T-helper 1 cell treated with Interleukin-12 subunit alpha and Interleukin-12 subunit beta and Interleukin-4 antibody, amounts not matched to agents 30 ng/mL and 1 ng/mL, for 36 hours (primary cell): ENCODE measurements at regions not wholly inside any gene's neighbourhood (a gene's known extent, or its start where the extent isn't known, plus 50 kb on each side); places are given as distances from the start of the nearest gene placed in this dataset.

Source experiments
- intact Hi-C: fragments of 100-400 bp; cut with micrococcal nuclease; formaldehyde crosslinking; loops from one replicate; pipeline ENCODE4 v1.15.1; 2024

DNA sequence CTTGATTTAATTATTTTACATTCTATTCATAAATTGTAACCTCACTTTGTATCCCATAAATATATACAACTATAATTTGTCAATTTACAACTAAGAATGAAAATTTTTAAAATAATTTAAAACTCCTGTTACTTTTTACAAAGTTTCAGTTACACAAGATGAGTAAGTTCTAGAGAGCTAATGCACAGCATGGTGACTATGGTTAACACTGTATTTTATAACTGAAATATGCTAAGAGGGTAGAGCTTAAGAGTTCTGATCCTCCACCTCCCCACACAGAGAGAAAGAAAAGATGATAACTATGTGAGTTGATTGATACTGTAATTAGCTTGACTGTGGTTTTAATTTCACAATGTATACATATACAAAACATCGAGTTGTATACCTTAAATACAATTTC, 412.5 kb upstream of the DDI1 start:
- intact Hi-C loops = no loop called here

DNA sequence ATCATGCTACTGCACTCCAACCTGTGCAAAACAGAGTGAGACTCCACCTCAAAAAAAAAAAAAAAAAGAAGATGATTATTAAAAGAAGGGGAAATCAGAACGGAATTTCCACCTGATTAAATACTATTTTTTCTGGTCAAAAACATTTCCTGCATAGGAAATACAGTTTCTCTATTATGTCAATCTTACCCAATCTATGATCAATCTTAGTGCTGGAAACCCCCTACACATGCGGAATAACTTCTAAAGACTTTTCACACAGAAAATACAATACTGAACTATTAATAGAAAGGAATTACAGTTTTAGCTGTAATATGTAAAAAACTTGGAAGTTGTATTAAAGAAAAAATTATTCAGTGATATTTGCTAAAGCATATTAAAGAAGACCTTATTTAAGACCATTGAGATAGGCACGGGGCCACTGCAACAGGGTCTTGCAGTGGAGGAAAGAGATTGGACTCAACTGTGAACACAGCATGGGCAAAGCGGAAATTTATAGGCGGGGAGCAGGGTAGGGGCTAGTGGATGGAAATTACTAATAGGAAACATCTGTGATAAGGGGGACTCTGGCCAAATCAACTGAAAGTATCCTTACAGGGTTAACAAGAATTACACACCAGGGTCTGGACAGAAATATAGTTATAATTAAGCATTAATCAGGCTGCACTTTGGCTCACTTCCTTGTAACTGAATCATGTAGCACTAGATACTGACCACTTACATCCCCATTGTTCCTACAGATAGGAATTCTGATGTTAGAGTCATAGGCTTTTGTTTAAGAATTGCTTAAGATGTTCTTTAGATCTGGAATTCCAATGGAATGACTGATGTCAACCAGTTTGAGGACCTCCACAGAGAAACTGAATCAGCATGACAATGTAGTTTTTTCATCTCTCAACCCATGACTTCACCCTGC, 411.5 kb upstream of the DDI1 start:
- intact Hi-C loops = no loop called here

DNA sequence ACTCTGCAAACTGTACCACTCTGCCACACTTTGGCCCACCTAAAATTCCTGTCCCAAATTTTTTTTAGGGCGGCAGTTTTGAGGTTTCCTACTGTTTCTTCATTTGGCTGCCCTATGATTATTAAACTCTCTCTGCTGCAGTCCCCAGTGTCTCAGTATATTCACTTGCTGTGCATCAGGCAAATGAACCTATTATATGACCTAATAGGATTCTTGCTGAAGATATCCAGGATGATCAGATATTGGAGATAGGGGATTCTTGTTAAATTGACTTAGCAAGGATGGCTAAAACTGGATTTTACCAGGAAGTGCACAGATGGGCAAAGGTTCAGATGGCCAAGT, 410.8 kb upstream of the DDI1 start:
- intact Hi-C loops = no loop called here

DNA sequence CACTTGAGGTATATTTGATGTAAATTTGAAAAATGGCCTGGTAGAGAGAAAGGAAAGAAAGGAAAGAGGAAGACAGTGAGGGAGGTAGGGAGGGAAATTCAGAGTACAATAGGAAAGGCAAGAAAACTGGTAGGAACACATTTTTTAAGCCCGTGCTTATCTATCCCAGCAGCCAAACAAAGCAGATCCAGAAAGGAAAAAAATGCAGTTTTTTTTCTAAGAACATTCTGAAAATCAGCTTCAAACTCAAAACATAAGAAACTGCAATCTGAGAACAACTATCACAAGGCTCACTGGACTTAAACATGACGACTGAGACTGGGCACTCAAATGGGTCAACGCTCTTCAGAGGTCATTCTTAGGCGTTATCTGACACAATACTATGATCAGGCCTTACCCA, 408.3 kb upstream of the DDI1 start:
- intact Hi-C loops = no loop called here

DNA sequence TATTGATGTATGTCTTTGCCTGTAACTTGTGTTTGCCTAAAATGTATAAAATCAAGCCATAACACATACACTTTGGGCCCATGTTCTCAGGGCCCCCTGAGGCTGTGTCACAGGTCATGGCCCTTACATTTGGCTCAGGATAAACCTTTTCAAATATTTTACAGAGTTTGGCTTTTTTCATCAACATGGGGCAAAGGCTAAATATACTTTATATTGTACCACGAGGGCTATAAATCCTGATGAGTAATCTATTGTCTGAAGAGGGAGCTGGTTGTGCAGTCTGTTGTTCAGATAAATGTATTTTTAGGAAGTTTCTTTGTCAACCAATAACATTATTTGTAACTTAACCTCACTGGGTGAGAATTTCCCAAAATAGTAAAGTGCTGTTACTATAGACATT, 404.6 kb upstream of the DDI1 start:
- intact Hi-C loops = no loop called here

DNA sequence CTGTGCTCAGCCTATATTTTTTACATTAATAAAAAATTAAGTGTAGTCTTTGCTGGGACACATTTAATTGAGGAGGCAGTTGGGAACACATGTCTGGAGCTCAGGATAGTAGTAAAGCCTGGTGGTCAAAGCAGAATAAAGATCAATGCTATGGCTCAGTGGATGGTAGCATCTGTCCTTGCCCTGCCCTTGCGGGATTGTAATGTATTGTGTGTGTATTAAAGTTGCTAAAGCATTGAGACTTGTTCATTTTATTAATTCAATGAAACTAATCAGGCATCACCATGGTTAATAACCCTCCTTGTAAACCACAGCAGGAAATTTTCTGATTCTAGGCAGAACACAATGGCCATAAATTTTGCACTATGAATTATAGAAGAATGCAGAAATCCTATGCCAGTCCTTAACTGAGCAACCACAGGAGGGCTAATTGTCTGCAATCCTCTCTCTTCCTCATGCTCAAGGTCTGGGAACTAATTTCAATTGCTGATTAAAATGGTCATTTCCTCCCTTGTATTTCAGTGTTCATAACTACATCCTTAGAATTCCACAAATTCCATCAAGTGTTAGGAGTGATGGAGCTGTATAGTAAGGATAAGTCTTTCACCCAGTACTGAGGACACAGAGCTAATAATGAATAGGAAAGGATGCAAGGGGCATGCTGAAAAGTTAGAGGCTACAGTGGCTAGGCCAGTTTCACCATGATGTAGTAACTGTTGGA, 403.2 kb upstream of the DDI1 start:
- intact Hi-C loops = no loop called here

DNA sequence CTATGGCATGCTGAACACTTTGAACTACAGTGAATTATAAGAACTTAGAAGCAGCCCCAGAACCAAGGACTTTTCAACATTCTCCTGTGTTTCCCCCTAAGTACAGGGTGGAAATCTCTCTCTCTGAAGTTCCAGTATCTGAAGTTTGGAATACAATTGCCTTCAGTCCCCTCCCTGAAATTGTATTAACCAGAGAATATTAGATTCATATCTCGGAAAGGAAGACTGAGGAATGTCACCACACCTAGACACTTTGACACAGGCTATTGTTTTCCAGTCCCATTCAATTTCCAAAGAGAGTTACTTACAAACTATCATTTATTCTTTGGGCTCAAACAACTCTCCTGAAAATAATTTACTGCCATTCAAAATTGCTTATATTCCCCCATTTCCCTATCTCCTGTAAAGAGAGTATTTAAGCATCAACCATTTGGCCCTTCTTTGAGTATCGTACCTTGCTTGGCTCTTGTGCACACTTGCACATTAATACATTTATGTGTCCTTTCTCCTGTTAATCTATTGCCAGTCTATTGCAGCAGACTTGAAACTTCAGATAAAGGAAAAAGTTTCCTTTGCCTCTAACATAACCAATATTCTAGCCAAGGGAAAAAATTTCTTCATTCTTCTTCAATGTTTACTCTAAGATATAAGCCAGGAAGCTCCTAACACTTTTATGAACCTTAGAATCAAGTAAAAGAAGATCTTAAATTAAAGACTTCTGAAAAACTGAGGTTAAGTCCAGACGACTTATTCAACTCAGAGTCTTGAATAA, 402.4 kb upstream of the DDI1 start:
- intact Hi-C loops = no loop called here

DNA sequence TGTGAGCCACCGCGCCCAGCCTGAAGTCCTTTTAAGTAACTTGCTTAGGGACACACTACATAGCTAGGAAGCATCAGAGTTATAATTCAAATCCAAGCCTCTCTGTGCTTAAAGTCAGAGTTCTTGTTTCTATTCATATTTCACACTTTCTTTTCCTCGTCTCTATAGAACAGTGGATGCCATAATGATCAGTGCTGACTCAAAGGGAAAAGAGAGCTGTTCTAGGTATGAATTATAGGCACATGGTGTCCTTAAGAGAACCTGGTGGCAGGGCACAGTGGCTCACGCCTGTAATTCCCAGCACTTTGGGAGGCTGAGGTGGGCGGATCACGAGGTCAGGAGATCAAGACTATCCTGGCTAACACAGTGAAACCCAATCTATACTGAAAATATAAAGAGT, 400.2 kb upstream of the DDI1 start:
- intact Hi-C loops = no loop called here

DNA sequence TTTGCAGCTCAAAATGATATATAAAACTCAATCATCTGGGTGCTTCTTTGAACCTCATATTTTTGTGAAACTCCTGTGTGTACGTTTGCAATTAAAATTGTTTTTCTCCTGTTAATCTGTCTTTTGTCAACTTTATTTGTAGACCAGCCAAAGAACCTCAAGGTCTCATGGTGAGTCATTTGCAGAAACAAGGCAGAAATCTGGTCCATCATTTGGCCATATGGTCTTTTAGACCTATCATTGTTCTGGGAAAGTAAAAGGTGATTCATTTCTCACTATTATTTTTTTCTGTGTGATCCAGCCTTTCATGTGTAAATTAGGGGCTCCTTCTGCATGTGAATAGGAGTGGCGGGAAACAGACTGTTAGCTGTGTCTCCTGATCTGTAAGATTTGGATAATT, 399.1 kb upstream of the DDI1 start:
- intact Hi-C loops = no loop called here

DNA sequence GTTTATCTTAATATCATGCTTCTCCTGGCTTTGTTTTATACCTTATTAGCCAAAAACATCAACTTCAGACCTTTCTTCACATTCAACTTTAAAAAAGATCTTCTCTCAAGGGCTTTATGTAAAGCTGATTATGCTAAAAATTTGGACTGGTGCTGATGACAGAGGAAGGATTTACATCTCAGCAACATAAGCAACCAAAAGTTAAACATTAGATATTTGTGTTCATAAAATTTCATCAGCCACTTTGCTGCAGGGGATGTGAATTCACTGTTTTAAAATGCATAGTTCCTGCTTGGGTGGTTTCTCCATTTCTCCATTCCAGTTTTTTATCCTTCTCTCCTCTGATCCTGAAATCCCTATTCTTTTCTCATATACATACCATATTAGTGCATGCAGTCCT, 398.6 kb upstream of the DDI1 start:
- intact Hi-C loops = no loop called here

DNA sequence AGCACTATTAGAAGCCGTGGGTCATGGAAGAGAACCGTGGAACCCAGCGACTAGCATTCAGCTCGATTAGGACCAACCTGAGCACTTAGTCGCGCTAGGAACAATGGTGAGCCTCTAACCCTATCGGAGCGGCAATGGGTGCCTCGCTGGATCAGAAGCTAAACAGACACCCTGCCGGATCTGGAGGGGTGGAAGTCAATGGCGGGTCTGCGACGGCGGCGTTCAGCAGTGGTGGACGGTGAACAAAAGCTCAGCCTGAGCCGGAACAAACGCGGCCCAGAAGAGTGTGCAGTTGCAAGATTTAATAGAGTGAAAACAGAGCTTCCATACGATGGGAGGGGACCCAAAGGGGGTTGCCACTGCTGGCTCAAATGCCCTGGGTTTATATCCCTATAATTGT, 391.8 kb upstream of the DDI1 start:
- intact Hi-C loops = no loop called here

DNA sequence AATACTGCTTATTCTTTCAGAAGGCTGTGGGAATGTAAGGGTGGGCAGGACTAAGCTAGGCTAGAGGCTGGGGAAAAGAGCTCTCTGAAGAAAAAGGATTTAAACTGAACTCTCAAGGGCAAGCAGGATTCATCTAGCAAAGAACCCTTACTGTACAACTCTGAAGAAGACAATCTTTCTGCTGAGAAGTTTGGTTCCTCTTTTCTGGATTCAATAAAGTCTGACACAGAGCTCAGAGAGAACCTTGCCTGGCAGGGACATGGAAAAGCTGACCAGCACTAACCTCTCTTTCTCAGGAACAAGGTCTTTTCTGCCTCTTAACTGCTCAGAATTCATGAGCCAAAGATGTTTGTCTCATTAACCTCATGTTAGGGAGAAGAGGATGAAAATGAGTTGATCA, 388.4 kb upstream of the DDI1 start:
- intact Hi-C loops = no loop called here

DNA sequence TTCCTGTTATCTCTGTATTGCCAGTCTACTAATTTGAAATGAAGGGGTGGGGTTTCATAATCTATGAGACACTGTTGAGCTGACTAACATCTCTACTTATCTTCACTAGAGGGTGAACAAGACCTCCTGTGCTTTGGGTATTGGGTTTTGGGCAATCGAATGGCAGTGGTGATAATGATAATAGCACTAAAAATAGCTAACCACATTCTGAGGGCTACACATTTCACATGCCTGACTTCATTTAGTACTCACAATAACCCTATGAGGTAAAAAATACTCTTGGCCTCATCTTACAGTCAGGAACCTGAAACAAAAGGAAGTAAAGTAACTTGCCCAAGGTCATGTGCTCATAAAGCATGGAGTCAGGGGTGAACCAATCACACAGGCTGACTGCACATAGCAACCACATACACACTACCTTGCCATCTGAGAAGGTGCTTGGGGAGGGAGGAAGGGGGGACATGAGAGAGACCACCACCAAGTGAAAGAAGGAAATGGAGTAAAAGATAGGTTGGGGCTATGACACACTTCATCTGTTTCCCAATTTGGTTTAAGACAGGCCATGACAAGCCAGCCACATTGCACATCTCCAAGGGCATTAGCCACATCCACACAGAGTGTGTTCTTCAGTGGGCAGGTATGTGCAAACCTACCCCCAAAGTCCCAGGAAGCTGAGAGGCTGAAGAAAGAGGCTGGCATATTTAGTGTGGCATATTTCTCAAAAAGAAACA, 387.6 kb upstream of the DDI1 start:
- intact Hi-C loops = no loop called here

DNA sequence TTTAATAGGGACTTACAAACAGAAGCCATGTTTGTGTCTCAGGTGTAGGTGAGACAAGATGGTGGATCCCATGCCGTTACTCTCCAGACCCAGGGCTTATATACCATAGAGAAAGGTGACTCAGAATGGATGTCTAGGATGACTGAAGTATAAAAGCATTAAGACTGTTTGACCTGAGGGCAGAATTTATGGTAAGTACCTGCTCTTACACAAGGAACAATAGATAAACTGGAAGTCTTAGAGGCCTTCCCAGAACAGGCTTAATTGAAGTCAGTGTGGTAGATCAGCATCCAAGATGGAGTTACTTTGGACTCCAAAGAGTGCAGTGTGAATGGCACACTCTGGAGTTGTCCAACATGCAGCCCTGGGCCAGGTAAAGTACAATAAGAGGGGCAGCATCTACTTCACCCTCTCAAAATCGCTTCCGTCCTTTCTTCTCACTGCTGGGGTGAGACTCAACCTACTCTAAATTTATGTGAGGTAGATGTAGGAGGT, 387.0 kb upstream of the DDI1 start:
- intact Hi-C loops = no loop called here

DNA sequence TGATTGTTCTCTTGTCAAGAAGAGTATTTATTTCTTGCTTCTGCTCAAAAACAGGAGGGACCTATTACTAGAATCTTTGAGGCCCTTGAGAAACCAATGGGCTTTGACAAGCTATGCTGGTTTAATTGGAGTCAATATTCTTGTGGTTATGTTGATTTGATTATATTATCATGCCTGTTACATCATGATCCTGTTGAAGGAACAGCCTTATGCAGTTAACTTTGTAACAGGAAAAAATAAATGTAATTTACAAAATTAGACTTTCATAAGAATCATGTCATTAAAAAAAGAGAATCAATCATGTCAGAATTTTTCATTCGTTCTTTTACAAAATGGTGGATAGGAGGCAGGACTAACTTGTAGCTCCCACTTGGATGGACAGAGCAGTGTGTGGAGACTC, 386.1 kb upstream of the DDI1 start:
- intact Hi-C loops = no loop called here

DNA sequence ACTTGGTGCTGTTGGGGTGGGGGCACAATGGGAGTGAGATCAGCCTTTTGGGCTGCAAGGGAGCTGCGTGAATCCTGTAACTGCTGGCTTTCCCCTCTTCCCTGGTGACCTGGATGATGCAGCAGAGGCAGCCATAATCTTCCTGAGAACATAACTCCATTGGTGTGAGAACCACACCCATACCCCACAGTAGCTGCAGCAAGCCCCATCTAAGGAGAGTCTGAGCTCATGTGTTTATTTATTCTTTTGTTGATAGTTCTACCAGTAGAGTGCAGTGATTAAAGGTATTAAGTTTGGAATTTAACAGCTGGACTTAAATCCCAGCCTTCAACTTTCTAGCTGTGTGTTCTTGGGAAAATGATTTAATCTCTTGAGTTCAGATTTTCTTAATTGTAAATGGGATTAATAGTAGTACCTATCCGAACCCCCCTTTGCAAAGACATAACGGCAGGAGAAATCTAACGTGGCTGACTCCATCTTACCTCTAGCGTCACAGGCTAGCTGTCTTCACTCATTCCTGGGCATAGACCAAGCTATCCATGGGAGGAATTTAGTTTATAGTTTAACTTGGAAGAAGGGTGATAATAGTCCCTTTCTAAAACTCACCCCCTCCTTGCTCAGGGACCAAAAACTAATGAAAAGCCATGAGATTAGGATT, 385.0 kb upstream of the DDI1 start:
- intact Hi-C loops = no loop called here

DNA sequence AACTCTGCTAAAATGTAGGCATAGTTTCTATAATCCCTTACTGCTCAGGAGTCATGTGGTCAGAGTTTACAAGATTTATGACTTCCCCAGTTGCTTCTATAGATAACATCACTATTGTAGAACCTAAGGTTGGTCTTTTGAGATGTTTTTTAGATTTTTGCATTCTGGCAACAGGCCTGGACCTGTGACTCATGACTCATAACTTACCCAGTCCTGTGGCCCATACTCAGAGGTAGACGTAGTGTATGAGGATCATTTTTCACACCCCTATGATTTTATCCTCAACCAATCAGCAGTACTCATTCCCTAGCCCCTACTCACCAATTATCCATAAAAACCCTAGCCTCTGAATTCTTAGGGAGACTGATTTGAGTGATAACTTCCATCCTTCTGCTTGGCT, 384.4 kb upstream of the DDI1 start:
- intact Hi-C loops = no loop called here

DNA sequence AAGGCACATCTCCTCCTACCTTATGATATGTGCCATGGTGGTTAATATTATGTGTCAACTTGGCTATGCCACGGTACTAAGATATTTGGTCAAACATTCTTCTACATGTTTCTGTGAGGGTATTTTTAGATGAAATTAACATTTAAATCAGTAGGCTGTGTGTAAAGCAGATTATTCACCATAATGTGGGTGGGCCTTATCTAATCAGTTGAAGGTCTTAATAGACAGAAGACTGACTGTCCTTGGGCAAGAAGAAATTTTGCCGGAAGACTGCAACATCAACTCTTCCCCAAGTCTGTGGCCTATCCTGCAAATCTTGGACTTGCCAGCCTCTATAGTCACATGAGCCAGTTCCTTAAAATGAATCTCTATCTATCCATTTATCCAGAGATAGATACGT, 380.1 kb upstream of the DDI1 start:
- intact Hi-C loops = no loop called here

DNA sequence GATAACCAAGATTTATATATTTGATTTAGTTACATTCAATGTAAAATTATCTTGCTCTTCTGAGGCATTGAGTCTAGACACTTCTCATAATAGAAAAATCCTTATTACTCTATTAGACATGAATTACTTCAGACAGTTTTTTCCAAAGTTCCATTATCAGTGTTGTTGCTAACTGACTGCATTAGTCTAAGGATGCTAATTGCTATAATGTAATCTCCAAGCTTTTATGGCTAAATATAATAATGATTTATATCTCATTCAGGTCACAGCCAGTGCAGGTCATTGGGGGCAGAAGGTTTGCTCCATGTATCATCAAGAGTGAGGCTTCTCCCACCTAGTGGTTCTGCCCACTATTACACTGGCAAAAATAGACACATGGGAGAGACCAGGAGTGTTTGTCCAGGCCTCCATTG, 377.2 kb upstream of the DDI1 start:
- intact Hi-C loops = no loop called here

DNA sequence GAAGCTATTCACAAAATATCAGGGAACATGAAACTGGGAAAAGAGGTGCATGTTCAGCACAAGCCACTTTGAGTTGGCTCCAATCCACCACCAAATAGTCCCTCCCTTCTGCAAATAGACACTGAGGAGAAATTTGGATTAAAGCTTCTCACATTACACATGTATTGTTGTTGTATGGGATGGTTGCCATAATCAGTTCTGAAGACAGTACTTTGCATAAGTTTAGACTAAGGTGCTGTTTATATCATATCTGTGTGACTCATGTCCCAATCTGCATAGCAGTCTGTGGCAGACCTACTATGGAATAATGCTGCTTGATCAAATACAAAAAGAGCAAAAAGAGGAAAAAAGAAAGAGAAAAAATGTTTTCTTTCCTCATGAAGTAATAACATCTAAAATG, 376.7 kb upstream of the DDI1 start:
- intact Hi-C loops = no loop called here

DNA sequence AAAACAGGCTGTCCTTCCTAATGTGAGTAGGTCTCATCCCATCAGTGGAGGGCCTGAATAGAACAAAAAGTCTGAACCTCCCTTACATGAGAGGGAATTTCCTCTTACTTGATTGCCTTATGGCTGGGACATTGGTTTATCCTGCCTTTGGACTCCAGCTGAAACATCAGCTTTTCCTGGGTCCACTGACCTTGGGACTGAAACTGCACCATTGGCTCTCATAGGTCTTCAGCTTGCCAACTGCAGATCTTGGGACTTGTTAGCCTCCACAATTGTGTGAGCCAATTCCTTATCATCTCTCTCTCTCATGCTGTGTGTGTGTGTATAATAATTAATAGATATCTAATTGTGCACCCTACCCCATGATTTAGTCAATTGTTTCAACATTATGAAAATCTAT, 375.3 kb upstream of the DDI1 start:
- intact Hi-C loops = no loop called here
